ENCODE measurements at regions not wholly inside any gene's neighbourhood (a gene's known extent, or its start where the extent isn't known, plus 50 kb on each side); places are given as distances from the start of the nearest gene placed in this dataset.

DNA sequence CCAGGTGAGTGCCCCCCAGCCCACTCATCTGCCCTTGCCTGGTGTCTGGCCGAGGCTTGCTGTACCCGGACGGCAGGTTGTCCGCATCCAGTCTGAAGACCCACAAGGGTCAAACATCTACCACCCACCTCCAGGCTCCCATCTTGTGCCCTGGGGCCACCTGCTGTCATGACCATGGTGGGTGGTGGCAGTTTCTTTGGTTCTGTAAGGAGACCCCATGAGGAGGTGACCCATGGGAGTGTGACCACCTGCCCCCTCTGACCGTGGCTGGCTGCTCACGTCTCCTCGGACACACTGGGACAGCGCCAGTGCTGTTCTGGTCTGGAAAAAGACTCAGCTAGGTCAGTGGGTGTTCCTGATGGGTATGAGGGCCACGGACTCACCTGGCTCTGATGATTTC lies 93.9 kb downstream of the TEX29 start:
- WGBS, result 93% methylated on average over 9 of the region's 9 CpGs
- Histone ChIP-seq H3K9me3 (ENCODE audit: insufficient read depth, low read depth, low read length) (no peaks in the 10 kb centered on the region), H3K9ac (ENCODE audit: low read depth, low read length) (no peak overlapping the region), H3K36me3 (ENCODE audit: insufficient read depth, low read length) (no peaks in the 10 kb centered on the region), H3K4me3 (ENCODE audit: low read length) (no peak overlapping the region), H3K27ac (ENCODE audit: low read depth, low read length) (no peak overlapping the region), H3K4me1 (ENCODE audit: insufficient read depth, low read length) (peaks cover 9% of the 10 kb centered on the region), H3K27me3 (ENCODE audit: insufficient read depth, low read length) (no peaks in the 10 kb centered on the region)

DNA sequence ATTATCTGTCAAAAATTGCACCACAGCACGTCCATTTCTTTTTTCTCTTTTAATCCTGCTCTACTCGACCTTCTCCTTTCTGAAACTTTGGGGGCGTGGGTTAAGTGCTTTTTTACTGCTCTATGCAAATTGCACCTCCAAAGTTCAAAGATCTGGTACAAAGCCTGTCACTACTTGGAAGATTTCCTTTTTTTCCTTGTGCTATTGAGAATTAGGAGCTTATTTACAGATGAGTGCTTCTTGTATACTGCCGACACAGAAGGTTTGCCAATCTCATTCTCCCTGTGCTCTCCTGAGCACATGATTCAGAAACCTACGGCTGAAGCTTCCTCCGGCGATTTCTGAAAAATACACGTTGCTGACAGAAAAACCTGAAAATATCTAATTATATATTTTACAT lies 94.8 kb downstream of the TEX29 start:
- no peaks in the 10 kb centered on the region for H3K27me3 ChIP-seq (ENCODE audit: insufficient read depth, low read length)
- no peaks in the 10 kb centered on the region for H3K9me3 ChIP-seq (ENCODE audit: insufficient read depth, low read depth, low read length)
- no peaks in the 10 kb centered on the region for H3K36me3 ChIP-seq (ENCODE audit: insufficient read depth, low read length)
- WGBS, result 91% methylated on average over 7 of the region's 8 CpGs
- no peak overlapping the region for H3K9ac ChIP-seq (ENCODE audit: low read depth, low read length)
- no peak overlapping the region for H3K4me3 ChIP-seq (ENCODE audit: low read length)
- H3K27ac ChIP-seq (ENCODE audit: low read depth, low read length), result no peak overlapping the region
- H3K4me1 ChIP-seq (ENCODE audit: insufficient read depth, low read length), result peaks cover 9% of the 10 kb centered on the region

DNA sequence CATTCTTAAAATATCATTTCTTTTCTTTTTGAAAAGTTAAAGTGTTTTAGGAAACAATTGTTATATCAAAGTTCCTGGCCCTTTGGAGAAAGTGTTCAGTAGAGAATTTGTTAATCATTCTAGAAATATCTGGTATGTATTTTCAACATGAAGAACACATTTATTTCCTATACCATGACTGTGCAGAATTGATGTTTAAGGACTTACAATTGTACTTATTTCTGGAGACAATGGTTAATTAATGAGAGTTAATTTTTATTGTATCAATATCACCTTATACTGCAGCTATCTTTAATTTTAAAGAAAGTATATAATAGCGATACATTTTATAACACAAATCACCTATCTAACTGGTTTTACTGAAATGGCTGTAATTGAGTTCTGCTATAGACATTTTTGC lies 95.3 kb downstream of the TEX29 start:
- H3K4me1 ChIP-seq (ENCODE audit: insufficient read depth, low read length), result peaks cover 9% of the 10 kb centered on the region
- no peak overlapping the region for H3K4me3 ChIP-seq (ENCODE audit: low read length)
- no peak overlapping the region for H3K27ac ChIP-seq (ENCODE audit: low read depth, low read length)
- no peaks in the 10 kb centered on the region for H3K9me3 ChIP-seq (ENCODE audit: insufficient read depth, low read depth, low read length)
- no CpG with 5 or more reads among the region's 1 CpG for WGBS
- H3K9ac ChIP-seq (ENCODE audit: low read depth, low read length), result no peak overlapping the region
- H3K27me3 ChIP-seq (ENCODE audit: insufficient read depth, low read length), result no peaks in the 10 kb centered on the region
- no peaks in the 10 kb centered on the region for H3K36me3 ChIP-seq (ENCODE audit: insufficient read depth, low read length)

DNA sequence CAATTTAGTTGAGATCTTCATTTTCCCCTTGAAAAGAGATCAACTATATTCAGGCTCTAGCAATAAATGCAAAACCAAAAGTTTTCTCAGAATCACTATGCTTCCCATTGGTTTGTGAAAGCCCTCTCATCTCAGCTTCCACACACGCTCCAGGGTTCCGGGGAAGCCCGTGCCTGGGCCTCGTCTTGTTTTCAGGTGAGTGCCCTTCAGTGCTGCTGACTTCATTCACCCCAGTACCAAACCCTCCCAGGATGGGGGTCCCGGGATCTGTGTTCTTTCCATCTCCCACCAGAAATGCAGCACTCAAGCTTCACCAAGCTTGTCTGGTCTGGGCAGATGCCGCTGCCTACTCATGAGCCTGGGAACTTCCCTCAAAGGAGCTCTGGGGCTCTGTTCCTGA lies 97.7 kb downstream of the TEX29 start:
- no peaks in the 10 kb centered on the region for H3K27me3 ChIP-seq (ENCODE audit: insufficient read depth, low read length)
- H3K27ac ChIP-seq (ENCODE audit: low read depth, low read length), result no peak overlapping the region
- no peak overlapping the region for H3K4me3 ChIP-seq (ENCODE audit: low read length)
- H3K4me1 ChIP-seq (ENCODE audit: insufficient read depth, low read length), result peaks cover 5% of the 10 kb centered on the region
- H3K9ac ChIP-seq (ENCODE audit: low read depth, low read length), result no peak overlapping the region
- no peaks in the 10 kb centered on the region for H3K9me3 ChIP-seq (ENCODE audit: insufficient read depth, low read depth, low read length)
- H3K36me3 ChIP-seq (ENCODE audit: insufficient read depth, low read length), result no peaks in the 10 kb centered on the region
- whole genome bisulfite sequencing, result 93% methylated on average over 6 of the region's 6 CpGs

DNA sequence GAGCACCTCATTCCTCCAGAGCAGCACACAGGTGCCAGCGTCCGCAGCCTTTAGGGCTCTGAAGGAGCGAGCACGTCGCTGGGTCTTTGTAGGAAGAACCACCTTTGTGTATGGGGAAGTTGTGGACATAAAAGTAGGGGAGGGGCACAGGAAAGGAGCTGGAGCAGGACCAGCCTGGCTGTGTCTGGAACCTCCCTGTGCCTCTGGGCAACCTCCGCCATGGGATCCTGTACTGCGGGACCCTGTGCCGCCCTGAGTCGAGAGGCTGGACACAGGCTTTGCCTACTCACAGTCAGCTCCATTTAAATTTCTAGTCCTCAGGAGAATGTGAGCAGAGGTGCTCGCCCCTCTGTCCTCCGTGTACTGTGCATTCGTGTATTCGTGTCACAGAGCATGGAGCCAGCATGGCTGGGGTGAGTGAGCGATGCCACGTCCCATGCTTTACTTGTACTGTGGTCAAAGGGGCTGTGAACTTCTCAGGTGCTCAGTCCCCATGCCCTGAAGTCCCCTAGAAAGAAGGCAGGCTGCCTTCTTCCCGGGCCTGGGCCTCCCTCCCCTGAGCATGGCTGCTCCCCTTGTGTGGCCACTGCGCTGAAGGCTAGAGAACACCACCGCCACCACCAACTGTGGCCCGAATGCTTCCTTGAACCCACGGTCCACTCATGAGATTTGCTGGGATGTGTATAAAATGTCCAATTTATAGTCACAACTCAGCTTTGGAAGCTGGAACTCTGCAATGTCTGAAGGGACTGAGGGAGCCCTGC lies 99.9 kb downstream of the TEX29 start:
- Histone ChIP-seq H3K27me3 (ENCODE audit: insufficient read depth, low read length) (no peaks in the 10 kb centered on the region), H3K9ac (ENCODE audit: low read depth, low read length) (no peak overlapping the region), H3K4me1 (ENCODE audit: insufficient read depth, low read length) (peaks cover 2% of the 10 kb centered on the region; the same call in 1 of the 2 replicates), H3K4me3 (ENCODE audit: low read length) (no peak overlapping the region), H3K27ac (ENCODE audit: low read depth, low read length) (no peak overlapping the region), H3K36me3 (ENCODE audit: insufficient read depth, low read length) (no peaks in the 10 kb centered on the region), H3K9me3 (ENCODE audit: insufficient read depth, low read depth, low read length) (no peaks in the 10 kb centered on the region)
- WGBS, result 91% methylated on average over 20 of the region's 20 CpGs

DNA sequence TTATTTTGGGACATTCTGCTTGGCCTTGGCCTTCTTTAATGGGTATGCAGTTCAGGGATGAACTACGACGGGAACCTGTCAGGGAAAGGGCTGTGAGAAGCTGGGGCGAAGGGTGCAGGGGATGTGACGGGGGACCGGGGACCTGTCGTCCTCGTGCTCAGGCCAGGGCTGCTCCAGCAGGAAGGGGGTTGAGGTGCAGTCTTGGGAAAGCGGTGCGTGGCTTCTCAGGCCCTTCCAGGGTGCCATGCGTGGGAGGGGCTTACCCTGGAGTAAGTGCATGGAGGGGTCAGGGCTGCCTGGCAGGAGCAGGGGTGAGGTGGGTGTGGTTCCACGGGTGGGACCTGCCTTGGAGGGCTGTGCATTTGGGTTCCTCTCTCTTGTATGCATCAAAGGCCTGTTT lies 100.8 kb downstream of the TEX29 start:
- no peak overlapping the region for H3K27ac ChIP-seq (ENCODE audit: low read depth, low read length)
- H3K4me1 ChIP-seq (ENCODE audit: insufficient read depth, low read length), result peaks cover 2% of the 10 kb centered on the region; the same call in 1 of the 2 replicates
- H3K9ac ChIP-seq (ENCODE audit: low read depth, low read length), result no peak overlapping the region
- no peak overlapping the region for H3K4me3 ChIP-seq (ENCODE audit: low read length)
- no peaks in the 10 kb centered on the region for H3K36me3 ChIP-seq (ENCODE audit: insufficient read depth, low read length)
- no peaks in the 10 kb centered on the region for H3K9me3 ChIP-seq (ENCODE audit: insufficient read depth, low read depth, low read length)
- 90% methylated on average over 11 of the region's 11 CpGs for WGBS
- no peaks in the 10 kb centered on the region for H3K27me3 ChIP-seq (ENCODE audit: insufficient read depth, low read length)

DNA sequence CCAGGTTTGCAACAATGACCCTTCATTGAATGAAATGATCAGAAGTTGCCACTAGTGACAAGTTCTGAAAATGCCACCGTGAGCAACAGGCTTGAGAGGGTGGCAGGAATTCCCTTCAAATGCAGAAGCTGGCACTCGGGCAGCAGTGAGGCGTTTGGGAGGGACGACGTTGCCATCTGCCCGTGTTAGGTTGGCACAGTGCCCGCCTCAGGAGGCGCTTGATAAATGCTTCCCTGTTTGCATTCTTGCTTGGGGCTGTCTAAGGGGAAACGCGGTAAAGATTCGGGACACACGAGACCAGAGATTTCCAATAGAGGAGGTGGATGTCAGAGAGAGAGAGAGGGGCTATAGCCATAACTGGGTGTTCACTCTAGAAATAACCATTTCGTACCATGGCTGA lies 101.9 kb downstream of the TEX29 start:
- Histone ChIP-seq H3K27me3 (ENCODE audit: insufficient read depth, low read length) (no peaks in the 10 kb centered on the region), H3K9me3 (ENCODE audit: insufficient read depth, low read depth, low read length) (no peaks in the 10 kb centered on the region), H3K27ac (ENCODE audit: low read depth, low read length) (no peak overlapping the region), H3K4me3 (ENCODE audit: low read length) (no peak overlapping the region), H3K9ac (ENCODE audit: low read depth, low read length) (no peak overlapping the region), H3K4me1 (ENCODE audit: insufficient read depth, low read length) (peaks cover 2% of the 10 kb centered on the region; the same call in 1 of the 2 replicates), H3K36me3 (ENCODE audit: insufficient read depth, low read length) (no peaks in the 10 kb centered on the region)
- WGBS, result 86% methylated on average over 13 of the region's 13 CpGs

DNA sequence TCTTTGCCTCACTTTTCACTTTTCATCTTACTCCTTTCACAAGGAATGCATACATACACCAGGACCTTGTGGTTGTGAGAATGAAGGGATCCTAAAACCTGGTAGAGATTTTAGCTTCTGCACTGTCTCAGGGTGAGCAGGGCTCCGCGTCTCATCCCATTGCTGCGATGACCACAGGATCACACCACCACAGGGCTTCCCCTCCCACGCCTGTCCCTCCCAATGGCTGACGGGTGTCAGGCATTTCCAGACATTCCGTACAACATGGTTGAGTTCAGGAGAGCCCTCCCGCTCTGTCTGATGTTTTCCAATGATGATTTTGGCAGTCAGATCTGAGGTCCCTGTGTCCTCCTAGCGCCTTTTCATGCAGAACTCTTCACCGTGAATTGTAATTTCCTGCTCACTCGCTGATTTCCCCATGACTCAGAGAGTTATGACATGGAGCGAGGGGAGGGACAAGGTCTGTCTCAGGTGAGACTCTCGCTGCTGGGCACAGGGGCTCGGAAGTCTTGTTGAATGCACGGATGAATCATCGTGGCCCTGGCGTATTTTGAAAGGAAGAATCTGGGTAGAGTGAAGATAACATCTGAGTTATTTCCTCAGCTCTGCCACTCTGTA lies 102.8 kb downstream of the TEX29 start:
- Histone ChIP-seq H3K9me3 (ENCODE audit: insufficient read depth, low read depth, low read length) (no peaks in the 10 kb centered on the region), H3K27me3 (ENCODE audit: insufficient read depth, low read length) (no peaks in the 10 kb centered on the region), H3K4me3 (ENCODE audit: low read length) (no peak overlapping the region), H3K36me3 (ENCODE audit: insufficient read depth, low read length) (no peaks in the 10 kb centered on the region), H3K4me1 (ENCODE audit: insufficient read depth, low read length) (peaks cover 2% of the 10 kb centered on the region; the same call in 1 of the 2 replicates), H3K27ac (ENCODE audit: low read depth, low read length) (no peak overlapping the region), H3K9ac (ENCODE audit: low read depth, low read length) (no peak overlapping the region)
- 90% methylated on average over 16 of the region's 16 CpGs for WGBS

DNA sequence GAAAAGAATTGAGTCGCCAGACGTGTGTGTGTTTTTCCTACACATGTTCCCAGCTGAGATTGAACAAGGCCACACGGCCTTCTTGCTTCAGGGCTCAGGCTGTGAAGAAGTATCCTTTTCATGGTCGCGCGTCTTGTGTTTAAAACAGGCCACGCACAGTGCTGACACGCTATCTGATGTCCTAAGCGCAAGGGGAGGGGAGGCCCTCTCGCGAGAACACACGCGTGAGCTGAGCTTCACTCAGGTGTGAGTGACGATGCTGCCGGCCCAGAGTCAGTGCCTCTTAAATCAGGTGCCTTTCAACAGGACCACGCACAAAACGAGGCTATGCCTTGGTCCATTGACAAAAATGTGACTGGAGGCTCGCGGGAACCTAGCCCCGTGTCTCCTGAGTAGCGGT lies 103.7 kb downstream of the TEX29 start:
- peaks cover 2% of the 10 kb centered on the region; the same call in 1 of the 2 replicates for H3K4me1 ChIP-seq (ENCODE audit: insufficient read depth, low read length)
- no peak overlapping the region for H3K9ac ChIP-seq (ENCODE audit: low read depth, low read length)
- no peaks in the 10 kb centered on the region for H3K27me3 ChIP-seq (ENCODE audit: insufficient read depth, low read length)
- no peak overlapping the region for H3K27ac ChIP-seq (ENCODE audit: low read depth, low read length)
- H3K9me3 ChIP-seq (ENCODE audit: insufficient read depth, low read depth, low read length), result no peaks in the 10 kb centered on the region
- H3K36me3 ChIP-seq (ENCODE audit: insufficient read depth, low read length), result no peaks in the 10 kb centered on the region
- 91% methylated on average over 21 of the region's 21 CpGs for WGBS
- no peak overlapping the region for H3K4me3 ChIP-seq (ENCODE audit: low read length)

DNA sequence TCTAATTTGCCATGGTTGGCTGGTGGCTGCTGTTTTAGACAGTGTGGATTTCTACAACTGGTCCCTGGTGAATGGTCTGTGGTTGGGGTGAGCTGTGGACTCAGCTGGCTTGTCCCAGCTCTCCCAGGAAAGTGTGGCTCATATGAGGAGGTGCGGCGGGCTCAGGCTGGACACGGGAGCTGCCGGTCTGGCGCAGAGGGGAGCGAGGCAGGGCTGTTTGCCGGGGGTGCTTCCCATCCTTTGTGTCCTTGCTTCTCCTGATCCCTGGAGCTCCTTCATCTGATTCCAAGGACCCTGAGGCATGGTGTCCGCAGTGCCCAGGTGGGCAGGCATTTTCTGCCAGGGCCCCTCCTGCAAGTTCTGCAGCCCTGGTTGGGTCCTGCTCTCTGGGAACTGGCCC lies 104.9 kb downstream of the TEX29 start:
- no peaks in the 10 kb centered on the region for H3K9me3 ChIP-seq (ENCODE audit: insufficient read depth, low read depth, low read length)
- no peaks in the 10 kb centered on the region for H3K36me3 ChIP-seq (ENCODE audit: insufficient read depth, low read length)
- WGBS, result 96% methylated on average over 8 of the region's 8 CpGs
- H3K9ac ChIP-seq (ENCODE audit: low read depth, low read length), result no peak overlapping the region
- no peak overlapping the region for H3K4me3 ChIP-seq (ENCODE audit: low read length)
- H3K27ac ChIP-seq (ENCODE audit: low read depth, low read length), result no peak overlapping the region
- peaks cover 2% of the 10 kb centered on the region; the same call in 1 of the 2 replicates for H3K4me1 ChIP-seq (ENCODE audit: insufficient read depth, low read length)
- no peaks in the 10 kb centered on the region for H3K27me3 ChIP-seq (ENCODE audit: insufficient read depth, low read length)

DNA sequence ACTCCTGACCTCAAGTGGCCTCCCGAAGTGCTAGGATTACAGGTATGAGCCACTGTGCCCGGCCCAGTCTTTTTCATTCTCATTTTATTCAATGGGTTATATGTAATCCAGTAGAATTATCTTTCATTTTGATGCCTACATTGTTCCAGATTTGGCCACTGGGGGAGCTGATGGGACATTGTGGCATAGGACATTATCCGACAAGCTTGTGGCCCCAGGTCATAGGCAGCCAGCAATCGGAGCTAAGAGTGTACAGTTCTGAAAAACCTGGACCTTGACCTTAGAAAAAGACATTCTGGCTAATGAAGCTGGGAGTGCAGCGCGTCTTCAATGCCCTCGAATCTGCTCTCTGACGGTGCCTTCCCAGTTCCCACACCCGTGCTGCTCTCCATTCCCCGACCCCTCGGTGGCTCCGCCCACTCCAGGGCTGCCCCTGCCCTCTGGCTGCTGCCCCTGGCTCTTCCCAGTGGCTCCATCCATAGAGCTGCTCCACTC lies 108.7 kb downstream of the TEX29 start:
- no peaks in the 10 kb centered on the region for H3K36me3 ChIP-seq (ENCODE audit: insufficient read depth, low read length)
- H3K4me3 ChIP-seq (ENCODE audit: low read length), result peak overlapping the region; percentile 79
- H3K9ac ChIP-seq (ENCODE audit: low read depth, low read length), result no peak overlapping the region
- H3K27ac ChIP-seq (ENCODE audit: low read depth, low read length), result no peak overlapping the region
- no peaks in the 10 kb centered on the region for H3K9me3 ChIP-seq (ENCODE audit: insufficient read depth, low read depth, low read length)
- H3K4me1 ChIP-seq (ENCODE audit: insufficient read depth, low read length), result no peaks in the 10 kb centered on the region
- 11% methylated on average over 11 of the region's 12 CpGs for WGBS
- no peaks in the 10 kb centered on the region for H3K27me3 ChIP-seq (ENCODE audit: insufficient read depth, low read length)
